ENCODE measurements at regions not wholly inside any gene's neighbourhood (a gene's known extent, or its start where the extent isn't known, plus 50 kb on each side); places are given as distances from the start of the nearest gene placed in this dataset.

DNA sequence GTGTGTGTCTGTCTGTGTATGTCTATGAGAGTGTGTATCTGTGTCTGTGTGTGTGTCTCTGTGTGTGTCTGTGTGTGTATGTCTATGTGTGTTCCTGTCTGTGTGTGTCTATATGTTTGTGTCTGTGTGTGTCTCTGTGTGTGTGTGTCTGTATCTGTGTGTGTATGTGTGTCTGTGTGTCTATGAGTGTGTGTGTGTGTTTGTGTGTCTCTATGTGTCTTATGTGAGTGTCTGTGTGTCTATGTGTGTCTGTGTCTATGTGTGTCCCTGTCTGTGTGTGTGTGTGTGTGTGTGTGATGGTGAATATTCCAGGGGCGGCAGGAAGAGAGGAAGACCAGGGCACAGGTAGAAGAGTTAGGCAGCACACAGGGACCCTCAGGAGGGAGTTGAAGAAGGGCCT lies 173.2 kb downstream of the MYCN start:
- no peak for DNase-seq (ENCODE audit: extremely low read depth, low read depth)
- TF ChIP-seq, protein P1, sequence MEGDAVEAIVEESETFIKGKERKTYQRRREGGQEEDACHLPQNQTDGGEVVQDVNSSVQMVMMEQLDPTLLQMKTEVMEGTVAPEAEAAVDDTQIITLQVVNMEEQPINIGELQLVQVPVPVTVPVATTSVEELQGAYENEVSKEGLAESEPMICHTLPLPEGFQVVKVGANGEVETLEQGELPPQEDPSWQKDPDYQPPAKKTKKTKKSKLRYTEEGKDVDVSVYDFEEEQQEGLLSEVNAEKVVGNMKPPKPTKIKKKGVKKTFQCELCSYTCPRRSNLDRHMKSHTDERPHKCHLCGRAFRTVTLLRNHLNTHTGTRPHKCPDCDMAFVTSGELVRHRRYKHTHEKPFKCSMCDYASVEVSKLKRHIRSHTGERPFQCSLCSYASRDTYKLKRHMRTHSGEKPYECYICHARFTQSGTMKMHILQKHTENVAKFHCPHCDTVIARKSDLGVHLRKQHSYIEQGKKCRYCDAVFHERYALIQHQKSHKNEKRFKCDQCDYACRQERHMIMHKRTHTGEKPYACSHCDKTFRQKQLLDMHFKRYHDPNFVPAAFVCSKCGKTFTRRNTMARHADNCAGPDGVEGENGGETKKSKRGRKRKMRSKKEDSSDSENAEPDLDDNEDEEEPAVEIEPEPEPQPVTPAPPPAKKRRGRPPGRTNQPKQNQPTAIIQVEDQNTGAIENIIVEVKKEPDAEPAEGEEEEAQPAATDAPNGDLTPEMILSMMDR (IDR thresholded peaks at IDR 0.05; ENCODE audit: low read depth, low read length) = no peak

- no peak for DNase-seq (ENCODE audit: extremely low read depth, low read depth)
- TF ChIP-seq, protein P1 (IDR thresholded peaks at IDR 0.05; ENCODE audit: low read depth, low read length) = no peak
These were observed 172.7 kb downstream of the MYCN start for GRCh38 chr2:16112972-16113560.

GRCh38 chr2:16112251-16112971 lies 172.1 kb downstream of the MYCN start:
- TF ChIP-seq, protein P1 (IDR thresholded peaks at IDR 0.05; ENCODE audit: low read depth, low read length) = no peak
- no peak for DNase-seq (ENCODE audit: extremely low read depth, low read depth)

- TF ChIP-seq, protein P1 (IDR thresholded peaks at IDR 0.05; ENCODE audit: low read depth, low read length) = no peak
- DNase-seq (ENCODE audit: extremely low read depth, low read depth) = no peak
These were observed 171.5 kb downstream of the MYCN start for GRCh38 chr2:16111838-16112210.

DNA sequence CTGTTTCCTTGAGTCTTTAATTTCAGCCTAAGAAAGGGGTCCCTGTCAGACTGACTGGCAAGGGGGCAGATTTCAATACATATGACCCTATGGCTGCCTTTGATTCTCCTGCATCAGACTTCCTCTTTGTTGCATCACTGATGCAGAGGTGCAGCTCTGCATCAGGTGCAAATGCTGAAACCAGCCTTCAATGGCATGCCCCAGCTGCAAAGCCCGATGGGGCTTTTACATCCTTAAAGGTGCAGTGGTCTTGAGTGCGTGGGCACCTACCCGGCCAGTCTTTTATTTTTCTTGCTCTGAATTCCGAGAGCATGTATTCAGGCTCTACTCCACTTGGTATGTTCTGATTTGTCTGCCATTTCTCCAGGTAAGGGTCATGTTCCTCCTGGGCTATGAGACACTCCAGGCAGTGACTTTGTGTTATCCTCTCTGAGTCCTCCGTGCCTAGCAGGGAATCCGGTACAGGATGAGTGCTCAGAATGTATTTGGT lies 169.5 kb downstream of the MYCN start:
- DNase-seq (ENCODE audit: extremely low read depth, low read depth) = no peak
- TF ChIP-seq, protein P1 (IDR thresholded peaks at IDR 0.05; ENCODE audit: low read depth, low read length) = no peak

GRCh38 chr2:16109368-16109820 lies 169.0 kb downstream of the MYCN start:
- no peak for DNase-seq (ENCODE audit: extremely low read depth, low read depth)
- TF ChIP-seq, protein P1 (IDR thresholded peaks at IDR 0.05; ENCODE audit: low read depth, low read length) = no peak

GRCh38 chr2:16107246-16107645 lies 166.9 kb downstream of the MYCN start:
- no peak for DNase-seq (ENCODE audit: extremely low read depth, low read depth)
- TF ChIP-seq, protein P1 (IDR thresholded peaks at IDR 0.05; ENCODE audit: low read depth, low read length) = no peak
